GM19468 (cell line): ENCODE measurements at regions not wholly inside any gene's neighbourhood (a gene's known extent, or its start where the extent isn't known, plus 50 kb on each side); places are given as distances from the start of the nearest gene placed in this dataset.
"Not testable (repeated sequence)": the region's sequence is repeated elsewhere in the genome, so short reads cannot be mapped to it uniquely, and the experiment has no call there.

ENCODE experiments used
- ATAC-seq: cut with Tn5 transposase; IDR thresholded peaks from one replicate; pipeline ENCODE4 v1.9.1; 2021; ENCODE audit warnings: mild to moderate bottlenecking, moderate library complexity, moderate number of reproducible peaks; ENCODE audit not compliant: unreplicated experiment; ENCODE audit errors: extremely low read depth

- ATAC-seq, result not testable (repeated sequence)
Observed at GRCh38 chr1:187756684-187757083, 927.9 kb downstream of the PLA2G4A start.

GRCh38 chr1:187759825-187760333 is 931.1 kb downstream of the PLA2G4A start:
- ATAC-seq, result no peak

- no peak for ATAC-seq
Observed at GRCh38 chr1:187762118-187762517, 933.4 kb downstream of the PLA2G4A start.

GRCh38 chr1:187763465-187763864 is 934.7 kb downstream of the PLA2G4A start:
- no peak for ATAC-seq

GRCh38 chr1:187763976-187764375 is 935.2 kb downstream of the PLA2G4A start:
- no peak for ATAC-seq

- no peak for ATAC-seq
Observed at GRCh38 chr1:187771396-187771795, 942.6 kb downstream of the PLA2G4A start.

GRCh38 chr1:187773168-187773567 is 944.4 kb downstream of the PLA2G4A start:
- ATAC-seq, result no peak

- no peak for ATAC-seq
Observed at GRCh38 chr1:187787736-187788135, 959.0 kb downstream of the PLA2G4A start.

GRCh38 chr1:187788718-187789117 is 960.0 kb downstream of the PLA2G4A start:
- no peak for ATAC-seq

- ATAC-seq, result no peak
Observed at GRCh38 chr1:187790724-187791123, 962.0 kb downstream of the PLA2G4A start.

GRCh38 chr1:187794561-187794960 is 965.8 kb downstream of the PLA2G4A start:
- no peak for ATAC-seq

- no peak for ATAC-seq
Observed at GRCh38 chr1:187809549-187809948, 980.8 kb downstream of the PLA2G4A start.

GRCh38 chr1:187816646-187817045 is 987.9 kb downstream of the PLA2G4A start:
- ATAC-seq, result no peak

GRCh38 chr1:187817782-187818181 is 989.0 kb downstream of the PLA2G4A start:
- no peak for ATAC-seq

- ATAC-seq, result no peak
Observed at GRCh38 chr1:187819086-187819485, 990.3 kb downstream of the PLA2G4A start.

GRCh38 chr1:187836557-187836956 is 1007.8 kb downstream of the PLA2G4A start:
- no peak for ATAC-seq

- ATAC-seq, result no peak
Observed at GRCh38 chr1:187837787-187838186, 1009.0 kb downstream of the PLA2G4A start.

GRCh38 chr1:187838335-187839293 is 1009.9 kb downstream of the PLA2G4A start:
- no peak for ATAC-seq

GRCh38 chr1:187839873-187840272 is 1011.1 kb downstream of the PLA2G4A start:
- ATAC-seq, result no peak

GRCh38 chr1:187840557-187840956 is 1011.8 kb downstream of the PLA2G4A start:
- no peak for ATAC-seq

- no peak for ATAC-seq
Observed at GRCh38 chr1:187842406-187843165, 1013.8 kb downstream of the PLA2G4A start.
